HG03521 (cell line): ENCODE measurements at regions not wholly inside any gene's neighbourhood (a gene's known extent, or its start where the extent isn't known, plus 50 kb on each side); places are given as distances from the start of the nearest gene placed in this dataset.
"Not testable (repeated sequence)": the region's sequence is repeated elsewhere in the genome, so short reads cannot be mapped to it uniquely, and the experiment has no call there.

Experiments
- ATAC-seq: cut with Tn5 transposase; IDR thresholded peaks from one replicate; pipeline ENCODE4 v1.9.1; 2021; ENCODE audit warnings: mild to moderate bottlenecking, moderate library complexity; ENCODE audit not compliant: unreplicated experiment

DNA sequence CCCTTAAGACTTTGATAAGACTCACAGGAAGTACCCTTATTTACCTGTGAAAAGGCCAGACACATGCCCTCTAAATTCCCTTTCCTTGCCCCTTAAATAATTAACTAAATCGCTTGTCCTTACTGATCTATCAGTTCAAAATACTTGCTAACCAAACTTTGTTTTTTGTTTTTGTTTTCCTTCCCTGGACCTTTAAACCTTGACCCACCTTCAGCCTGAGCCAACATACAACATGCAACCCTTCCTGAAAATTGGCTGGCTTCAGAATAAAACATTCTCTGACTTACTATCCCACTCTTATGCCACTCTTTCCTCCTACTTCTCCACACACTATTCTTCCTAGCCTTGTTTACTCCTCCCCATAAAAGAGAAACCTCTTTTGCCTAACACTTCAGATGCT lies 448.1 kb upstream of the TRAM1L1 start:
- no peak for ATAC-seq

GRCh38 chr4:117545039-117545438 lies 459.7 kb upstream of the TRAM1L1 start:
- no peak for ATAC-seq

DNA sequence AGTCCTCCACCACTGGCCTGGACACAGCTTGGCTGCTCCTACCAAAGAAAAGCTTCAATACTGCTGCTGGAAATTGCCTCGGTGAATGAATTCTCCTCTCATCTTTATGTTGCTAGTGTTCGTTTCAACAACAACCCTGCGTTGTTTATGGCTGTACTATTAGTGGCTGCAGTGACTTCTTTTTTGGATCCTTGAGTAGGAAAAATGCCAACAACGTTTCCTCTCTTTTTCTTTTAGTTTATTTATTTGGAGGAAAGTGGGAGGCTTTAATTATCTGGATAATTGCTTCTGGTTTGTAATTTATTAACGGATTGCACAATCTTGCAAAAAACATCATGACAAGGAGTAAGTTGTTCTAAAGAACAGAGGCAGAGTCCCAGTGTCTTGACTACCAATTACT lies 464.1 kb upstream of the TRAM1L1 start:
- ATAC-seq, result no peak

- ATAC-seq, result no peak
Measured at GRCh38 chr4:117550085-117550484, 464.7 kb upstream of the TRAM1L1 start.

DNA sequence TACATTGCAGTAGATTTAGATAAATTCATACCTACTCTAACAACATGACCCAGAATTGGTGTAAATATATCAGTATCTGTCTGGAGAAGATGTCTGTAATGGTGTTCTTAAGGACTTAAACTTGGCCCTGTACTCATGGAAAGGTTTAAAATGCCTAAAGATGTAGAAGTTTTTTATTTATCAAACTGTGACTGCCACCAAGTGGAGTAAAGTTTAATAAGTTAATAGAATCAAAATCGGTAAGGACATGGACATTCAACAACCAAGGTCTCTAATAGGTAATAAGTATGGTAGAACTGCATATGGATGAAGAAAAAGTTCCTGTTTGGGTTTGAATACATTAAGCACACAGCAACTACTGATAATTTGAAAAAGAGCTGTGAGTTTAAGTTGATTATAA lies 474.0 kb upstream of the NDST3 start:
- no peak for ATAC-seq

GRCh38 chr4:117574085-117574484 lies 460.2 kb upstream of the NDST3 start:
- ATAC-seq, result no peak

GRCh38 chr4:117575850-117576249 lies 458.4 kb upstream of the NDST3 start:
- ATAC-seq, result no peak

DNA sequence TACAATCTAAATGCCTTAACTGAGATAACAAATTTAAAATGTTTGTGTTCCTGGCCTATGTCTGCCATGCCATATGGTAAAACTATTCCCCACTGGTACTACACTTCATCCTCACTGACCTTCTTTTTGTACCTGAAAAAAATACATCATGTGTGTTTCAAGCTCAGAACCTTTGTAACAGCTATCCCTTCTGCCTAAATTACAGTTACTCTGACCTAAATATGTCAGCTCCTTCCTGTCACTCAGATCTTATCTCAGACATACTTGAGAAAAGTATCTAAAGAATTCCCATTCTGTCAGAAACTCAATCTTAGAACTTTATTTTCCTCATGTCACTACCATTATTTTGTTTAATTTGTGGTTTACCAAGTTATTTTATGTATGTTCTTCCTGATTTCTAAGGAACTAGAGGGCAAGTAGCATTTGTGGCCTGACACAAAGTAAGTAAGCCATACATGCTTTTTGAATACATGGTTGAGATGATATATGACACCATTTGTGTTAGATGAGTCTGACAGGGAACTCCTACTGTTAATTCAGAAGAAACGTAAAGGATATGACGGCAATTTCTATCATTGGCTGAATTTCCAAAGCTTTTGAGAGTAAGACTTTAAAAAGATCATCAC lies 456.5 kb upstream of the NDST3 start:
- ATAC-seq, result no peak

DNA sequence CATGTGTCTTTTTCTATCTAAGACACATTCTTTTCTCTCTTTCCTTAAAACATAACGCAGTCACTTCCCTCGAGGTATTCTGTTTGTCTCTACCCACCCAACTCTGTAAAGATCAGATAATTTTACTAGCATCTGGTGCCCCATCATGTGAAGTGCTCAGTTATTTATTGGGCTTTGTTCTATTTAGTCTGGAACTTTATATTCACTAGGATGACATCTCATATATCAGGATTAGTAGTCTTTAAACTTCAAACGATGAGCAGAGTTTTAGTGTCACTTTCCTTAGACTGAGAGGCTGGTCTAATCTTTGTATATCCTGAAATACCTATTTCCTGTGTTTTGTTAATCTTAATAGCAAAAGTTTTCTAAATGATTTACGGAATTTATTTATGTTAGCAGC lies 445.5 kb upstream of the NDST3 start:
- no peak for ATAC-seq

DNA sequence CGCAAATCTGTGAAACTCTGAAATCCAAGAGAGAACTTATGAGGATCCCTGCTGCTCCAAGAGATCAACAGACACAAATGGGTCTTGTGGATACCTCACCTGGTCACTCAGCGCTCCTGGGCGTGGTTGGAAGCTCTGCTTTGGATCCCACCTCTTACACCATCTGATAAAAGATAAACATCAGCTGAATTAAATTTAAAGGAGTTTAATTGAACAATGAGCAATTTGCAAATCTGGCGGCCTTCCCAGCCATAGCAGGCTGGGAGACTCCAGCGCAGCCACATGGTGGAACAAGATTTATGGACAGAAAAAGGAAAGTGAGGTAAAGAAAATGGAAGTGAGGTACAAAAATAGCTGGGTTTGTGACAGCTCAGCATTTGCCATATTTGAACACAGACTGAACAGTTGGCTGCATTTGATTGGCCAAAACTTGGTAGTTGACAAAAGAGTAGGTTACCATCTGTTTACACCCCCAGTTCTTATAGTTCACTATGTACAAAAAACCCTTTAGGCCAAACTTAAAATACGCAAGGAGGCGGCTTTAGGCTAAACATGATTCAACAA lies 437.3 kb upstream of the NDST3 start:
- no peak for ATAC-seq

DNA sequence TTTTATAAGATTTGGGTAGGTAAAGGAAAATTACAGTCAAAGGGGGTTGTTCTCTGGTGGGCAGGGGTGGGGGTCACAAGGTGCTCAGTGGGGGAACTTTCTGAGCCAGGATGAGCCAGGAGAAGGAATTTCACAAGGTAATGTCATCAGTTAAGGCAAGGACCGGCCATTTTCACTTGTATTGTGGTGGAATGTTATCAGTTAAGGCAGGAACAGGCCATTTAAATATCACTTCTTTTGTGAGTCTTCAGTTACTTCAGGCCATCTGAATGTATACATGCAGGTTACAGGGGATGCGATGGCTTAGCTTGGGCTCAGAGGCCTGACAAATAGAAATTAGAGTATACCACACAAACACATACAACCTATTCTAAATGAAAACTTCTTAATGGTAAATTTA lies 434.9 kb upstream of the NDST3 start:
- ATAC-seq, result not testable (repeated sequence)

DNA sequence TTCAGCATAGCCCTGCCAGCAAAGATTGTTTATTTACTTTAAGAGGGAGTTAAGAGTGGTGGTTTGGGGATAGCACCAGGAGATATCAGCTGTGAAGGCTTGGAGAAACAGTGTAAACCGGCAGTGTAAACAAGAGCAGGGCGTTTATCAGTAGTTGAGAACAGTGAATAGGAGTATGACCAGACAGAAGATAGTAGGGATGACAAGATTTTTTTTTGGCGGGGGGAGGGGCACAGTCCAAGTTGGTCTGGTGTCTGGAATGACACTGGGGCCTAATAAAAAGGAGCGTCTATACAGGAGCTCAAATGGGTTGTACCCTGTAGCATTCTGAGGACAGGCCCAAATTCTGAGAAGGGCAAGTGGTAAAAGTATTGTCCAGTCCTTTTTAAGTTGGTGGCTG lies 433.4 kb upstream of the NDST3 start:
- ATAC-seq, result not testable (repeated sequence)

DNA sequence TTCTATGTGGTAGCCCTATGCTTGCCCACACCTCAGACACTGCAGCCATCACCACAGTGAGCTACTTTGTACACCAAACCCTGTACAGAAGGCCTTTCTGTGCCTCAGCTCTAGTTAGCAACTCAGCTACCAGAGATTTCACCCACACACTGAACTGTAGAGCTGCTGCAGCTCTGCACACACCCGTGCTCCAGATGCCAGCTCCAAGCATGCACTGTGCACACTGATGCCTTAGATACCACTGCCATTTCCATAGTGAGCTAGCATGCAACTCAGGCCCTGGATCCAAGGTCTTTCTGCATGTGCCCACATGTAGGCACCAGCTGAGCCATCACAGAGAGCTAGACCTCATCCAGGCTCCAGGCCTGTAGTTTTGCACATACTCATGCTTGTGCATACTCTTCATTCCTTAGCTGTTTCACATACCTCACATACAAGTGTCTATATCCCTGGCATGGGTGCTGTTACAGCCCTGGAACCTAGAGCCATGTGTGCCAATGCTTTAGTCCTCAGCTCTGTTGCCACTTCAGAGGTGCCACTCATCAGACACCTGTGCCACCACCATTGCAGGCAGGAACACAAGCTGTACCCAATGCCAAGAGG lies 423.5 kb upstream of the NDST3 start:
- ATAC-seq, result no peak

- ATAC-seq, result no peak
Measured at GRCh38 chr4:117621673-117622072, 412.6 kb upstream of the NDST3 start.

DNA sequence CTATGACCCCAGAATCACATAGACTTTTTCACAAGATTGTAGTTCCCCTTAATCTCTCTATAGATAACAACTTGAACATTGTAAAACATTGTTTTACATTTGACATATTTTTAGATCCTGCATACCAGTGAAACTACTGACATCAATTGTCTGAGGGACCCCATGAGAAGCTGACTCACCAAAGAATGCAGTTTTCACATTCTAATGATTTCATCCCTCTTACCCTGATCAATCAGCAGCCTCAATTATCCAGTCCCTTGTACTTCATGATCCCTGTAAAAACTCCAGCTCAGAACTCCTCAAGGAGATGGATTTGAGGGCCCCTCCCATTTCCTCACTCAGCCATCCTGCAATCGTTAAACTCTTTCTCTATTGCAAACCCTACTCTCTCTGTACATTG lies 411.0 kb upstream of the NDST3 start:
- ATAC-seq, result no peak

DNA sequence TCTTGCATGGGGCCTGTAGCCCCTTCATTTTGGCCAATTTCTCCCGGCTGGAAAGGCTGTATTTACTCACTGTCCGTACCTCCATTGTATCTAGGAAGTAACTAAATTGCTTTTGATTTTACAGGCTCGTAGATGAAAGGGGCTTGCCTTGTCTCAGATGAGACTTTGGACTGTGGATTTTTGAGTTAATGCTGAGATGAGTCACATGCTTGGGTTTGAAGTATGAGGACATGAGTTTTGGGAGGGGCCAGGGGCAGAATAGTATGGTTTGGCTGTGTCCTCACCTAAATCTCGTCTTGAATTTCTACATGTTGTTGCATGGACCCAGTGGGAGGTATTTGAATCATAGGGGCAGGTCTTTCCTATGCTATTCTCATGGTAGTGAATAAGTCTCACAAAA lies 407.6 kb upstream of the NDST3 start:
- no peak for ATAC-seq

GRCh38 chr4:117634716-117635115 lies 399.6 kb upstream of the NDST3 start:
- no peak for ATAC-seq

- no peak for ATAC-seq
Measured at GRCh38 chr4:117637347-117637746, 396.9 kb upstream of the NDST3 start.

DNA sequence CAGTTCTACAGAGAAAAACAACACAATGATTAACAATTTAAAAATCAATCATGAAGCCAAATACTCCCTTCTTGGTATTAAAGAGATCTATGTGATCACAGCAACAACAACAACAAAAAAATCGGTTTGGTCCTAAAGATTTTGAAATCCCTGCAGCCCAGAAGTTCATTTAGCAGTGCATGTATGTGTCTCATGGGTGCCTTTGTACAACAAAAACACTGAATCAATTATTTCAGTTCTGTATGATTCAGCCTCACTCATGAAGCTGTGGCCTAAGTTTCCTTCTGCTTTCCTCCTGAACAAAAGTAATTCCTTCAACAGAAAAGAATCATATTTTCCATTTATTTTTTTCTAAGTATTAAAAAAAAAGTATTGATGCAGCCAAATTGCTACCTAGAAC lies 393.4 kb upstream of the NDST3 start:
- no peak for ATAC-seq

DNA sequence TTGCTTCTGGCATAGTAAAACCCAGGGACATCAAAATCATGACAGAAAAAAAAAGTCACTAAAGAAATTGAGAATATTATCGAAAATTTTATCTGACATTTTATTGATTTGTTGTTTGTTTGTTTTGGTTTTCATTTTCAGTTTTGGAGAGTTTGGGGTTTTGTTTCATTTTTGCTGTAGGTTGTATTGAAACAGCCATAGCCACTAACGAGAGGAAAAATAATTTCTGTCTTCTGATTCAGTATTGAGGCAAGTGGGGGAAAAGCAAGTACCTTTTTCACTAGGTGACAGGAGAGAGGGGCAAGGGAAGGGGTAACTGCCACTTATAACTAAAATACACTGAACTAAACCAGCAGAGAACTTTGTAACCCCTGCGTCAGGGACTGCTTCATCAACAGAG lies 392.8 kb upstream of the NDST3 start:
- ATAC-seq, result no peak

- ATAC-seq, result no peak
Measured at GRCh38 chr4:117654079-117654478, 380.2 kb upstream of the NDST3 start.

GRCh38 chr4:117660668-117661067 lies 373.6 kb upstream of the NDST3 start:
- no peak for ATAC-seq
